Neural progenitor cell (in vitro differentiated cells): ENCODE measurements at regions not wholly inside any gene's neighbourhood (a gene's known extent, or its start where the extent isn't known, plus 50 kb on each side); places are given as distances from the start of the nearest gene placed in this dataset.

Experiments
- EZH2phosphoT487 ChIP-seq: fragments of 200-600 bp; sonication (generic); IDR thresholded peaks from 2 replicates; pipeline ENCODE4 v1.6.1; 2017; ENCODE audit warnings: antibody characterized with exemption
- TF ChIP-seq, protein P1 (sequence below): fragments of 200-600 bp; sonication (generic); IDR thresholded peaks from 2 replicates; pipeline ENCODE4 v1.5.1; 2017; ENCODE audit warnings: antibody characterized with exemption, mild to moderate bottlenecking

- TF ChIP-seq, protein P1, sequence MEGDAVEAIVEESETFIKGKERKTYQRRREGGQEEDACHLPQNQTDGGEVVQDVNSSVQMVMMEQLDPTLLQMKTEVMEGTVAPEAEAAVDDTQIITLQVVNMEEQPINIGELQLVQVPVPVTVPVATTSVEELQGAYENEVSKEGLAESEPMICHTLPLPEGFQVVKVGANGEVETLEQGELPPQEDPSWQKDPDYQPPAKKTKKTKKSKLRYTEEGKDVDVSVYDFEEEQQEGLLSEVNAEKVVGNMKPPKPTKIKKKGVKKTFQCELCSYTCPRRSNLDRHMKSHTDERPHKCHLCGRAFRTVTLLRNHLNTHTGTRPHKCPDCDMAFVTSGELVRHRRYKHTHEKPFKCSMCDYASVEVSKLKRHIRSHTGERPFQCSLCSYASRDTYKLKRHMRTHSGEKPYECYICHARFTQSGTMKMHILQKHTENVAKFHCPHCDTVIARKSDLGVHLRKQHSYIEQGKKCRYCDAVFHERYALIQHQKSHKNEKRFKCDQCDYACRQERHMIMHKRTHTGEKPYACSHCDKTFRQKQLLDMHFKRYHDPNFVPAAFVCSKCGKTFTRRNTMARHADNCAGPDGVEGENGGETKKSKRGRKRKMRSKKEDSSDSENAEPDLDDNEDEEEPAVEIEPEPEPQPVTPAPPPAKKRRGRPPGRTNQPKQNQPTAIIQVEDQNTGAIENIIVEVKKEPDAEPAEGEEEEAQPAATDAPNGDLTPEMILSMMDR = no peak
- TF ChIP-seq EZH2phosphoT487 = no peak
These were observed 58.9 kb upstream of the NXF3 start for GRCh38 chrX:103151799-103152198.
